HG02852 (cell line): ENCODE measurements at regions not wholly inside any gene's neighbourhood (a gene's known extent, or its start where the extent isn't known, plus 50 kb on each side); places are given as distances from the start of the nearest gene placed in this dataset.

Experiments used
- ATAC-seq: cut with Tn5 transposase; IDR thresholded peaks from one replicate; pipeline ENCODE4 v1.9.1; 2021; ENCODE audit warnings: mild to moderate bottlenecking, moderate library complexity; ENCODE audit not compliant: unreplicated experiment

GRCh38 chr20:4601630-4602296, 84.5 kb upstream of the PRNP start:
- no peak for ATAC-seq

- ATAC-seq, result no peak
Measured at GRCh38 chr20:4600308-4601014, 85.8 kb upstream of the PRNP start.

GRCh38 chr20:4597215-4597614, 89.0 kb upstream of the PRNP start:
- no peak for ATAC-seq

GRCh38 chr20:4593149-4593525, 93.1 kb upstream of the PRNP start:
- ATAC-seq, result no peak

- peak; percentile 59 for ATAC-seq
Measured at GRCh38 chr20:4592316-4593148, 93.7 kb upstream of the PRNP start.

- no peak for ATAC-seq
Measured at GRCh38 chr20:4591975-4592315, 94.3 kb upstream of the PRNP start.

- ATAC-seq, result no peak
Measured at GRCh38 chr20:4585758-4586157, 100.5 kb upstream of the PRNP start.

GRCh38 chr20:4585104-4585753, 101.0 kb upstream of the PRNP start:
- ATAC-seq, result no peak

GRCh38 chr20:4584510-4584909, 101.7 kb upstream of the PRNP start:
- no peak for ATAC-seq

GRCh38 chr20:4581838-4582237, 104.4 kb upstream of the PRNP start:
- no peak for ATAC-seq

GRCh38 chr20:4578375-4578774, 107.9 kb upstream of the PRNP start:
- no peak for ATAC-seq

- ATAC-seq, result no peak
Measured at GRCh38 chr20:4574356-4574690, 111.9 kb upstream of the PRNP start.

- no peak for ATAC-seq
Measured at GRCh38 chr20:4573564-4574355, 112.5 kb upstream of the PRNP start.

GRCh38 chr20:4571759-4572531, 114.3 kb upstream of the PRNP start:
- no peak for ATAC-seq

- no peak for ATAC-seq
Measured at GRCh38 chr20:4569865-4570264, 116.4 kb upstream of the PRNP start.

GRCh38 chr20:4569092-4569491, 117.2 kb upstream of the PRNP start:
- no peak for ATAC-seq

- no peak for ATAC-seq
Measured at GRCh38 chr20:4568361-4568959, 117.8 kb upstream of the PRNP start.

GRCh38 chr20:4567170-4567569, 119.1 kb upstream of the PRNP start:
- no peak for ATAC-seq

GRCh38 chr20:4563534-4563933, 122.7 kb upstream of the PRNP start:
- no peak for ATAC-seq

GRCh38 chr20:4563031-4563430, 123.2 kb upstream of the PRNP start:
- no peak for ATAC-seq
